22Rv1 (cell line): ENCODE measurements at regions not wholly inside any gene's neighbourhood (a gene's known extent, or its start where the extent isn't known, plus 50 kb on each side); places are given as distances from the start of the nearest gene placed in this dataset.

Source experiments
- ZFX ChIP-seq: fragments of 450-650 bp; IDR thresholded peaks from 2 replicates; pipeline ENCODE4 v1.6.1; 2017; ENCODE audit warnings: antibody characterized with exemption, borderline replicate concordance
- TF ChIP-seq, protein P1 (sequence below): fragments of 450-650 bp; IDR thresholded peaks from 2 replicates; pipeline ENCODE4 v1.5.1; 2017; ENCODE audit warnings: mild to moderate bottlenecking

DNA sequence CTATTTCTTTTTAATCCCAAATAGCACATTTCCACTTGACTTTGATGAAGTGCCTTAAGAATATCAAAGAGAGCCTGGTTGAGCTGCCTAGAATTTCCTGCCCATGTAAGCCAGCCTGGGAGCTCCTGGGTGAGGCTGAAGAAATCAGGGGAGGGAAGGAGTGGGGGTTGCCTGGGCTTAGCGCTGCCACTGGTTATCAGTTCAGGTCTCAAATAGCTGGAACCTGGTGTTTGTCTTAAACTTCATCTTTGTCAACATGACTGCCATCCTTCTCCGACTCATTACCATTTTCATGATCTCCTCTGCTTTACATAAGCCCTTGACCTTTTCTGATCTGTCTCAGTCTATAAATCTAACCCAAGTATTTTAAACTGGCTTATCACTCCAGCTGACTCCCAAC, 151.5 kb downstream of the TTC8 start:
- TF ChIP-seq, protein P1, sequence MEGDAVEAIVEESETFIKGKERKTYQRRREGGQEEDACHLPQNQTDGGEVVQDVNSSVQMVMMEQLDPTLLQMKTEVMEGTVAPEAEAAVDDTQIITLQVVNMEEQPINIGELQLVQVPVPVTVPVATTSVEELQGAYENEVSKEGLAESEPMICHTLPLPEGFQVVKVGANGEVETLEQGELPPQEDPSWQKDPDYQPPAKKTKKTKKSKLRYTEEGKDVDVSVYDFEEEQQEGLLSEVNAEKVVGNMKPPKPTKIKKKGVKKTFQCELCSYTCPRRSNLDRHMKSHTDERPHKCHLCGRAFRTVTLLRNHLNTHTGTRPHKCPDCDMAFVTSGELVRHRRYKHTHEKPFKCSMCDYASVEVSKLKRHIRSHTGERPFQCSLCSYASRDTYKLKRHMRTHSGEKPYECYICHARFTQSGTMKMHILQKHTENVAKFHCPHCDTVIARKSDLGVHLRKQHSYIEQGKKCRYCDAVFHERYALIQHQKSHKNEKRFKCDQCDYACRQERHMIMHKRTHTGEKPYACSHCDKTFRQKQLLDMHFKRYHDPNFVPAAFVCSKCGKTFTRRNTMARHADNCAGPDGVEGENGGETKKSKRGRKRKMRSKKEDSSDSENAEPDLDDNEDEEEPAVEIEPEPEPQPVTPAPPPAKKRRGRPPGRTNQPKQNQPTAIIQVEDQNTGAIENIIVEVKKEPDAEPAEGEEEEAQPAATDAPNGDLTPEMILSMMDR = no peak
- no peak for TF ChIP-seq ZFX
